Brain microvascular endothelial cell (primary cell): ENCODE measurements at regions not wholly inside any gene's neighbourhood (a gene's known extent, or its start where the extent isn't known, plus 50 kb on each side); places are given as distances from the start of the nearest gene placed in this dataset.

ENCODE experiments used
- DNase-seq: peaks from one replicate; pipeline ENCODE4 v3.0.0-alpha.2; 2020
- H3K27ac ChIP-seq: fragments of 250-450 bp; sonication (Bioruptor Pico); 2 replicates; pipeline ENCODE4 v1.5.1; 2020; ENCODE audit warnings: mild to moderate bottlenecking, moderate library complexity
- H3K27me3 ChIP-seq: fragments of 250-450 bp; sonication (Bioruptor Pico); replicated peaks from 2 replicates; pipeline ENCODE4 v1.5.1; 2020; ENCODE audit warnings: mild to moderate bottlenecking
- H3K36me3 ChIP-seq: fragments of 250-450 bp; sonication (Bioruptor Pico); replicated peaks from 2 replicates; pipeline ENCODE4 v1.5.1; 2020; ENCODE audit warnings: mild to moderate bottlenecking
- H3K4me3 ChIP-seq: 2 replicates; pipeline ENCODE4 v1.5.1; 2011; ENCODE audit warnings: low read depth, mild to moderate bottlenecking, control low read depth, low read length, moderate library complexity
- in situ Hi-C: cut with HindIII; loops from 2 replicates; pipeline ENCODE4 v1.10.0; 2017; ENCODE audit warnings: low sequenced_read_pairs, low pct_ligation_motif_present
- TF ChIP-seq, protein P1 (sequence below): IDR thresholded peaks from 2 replicates; pipeline ENCODE4 v1.5.1; 2011; ENCODE audit warnings: low read depth, mild to moderate bottlenecking, moderate library complexity, low read length, control low read depth, inconsistent platforms; ENCODE audit errors: missing control alignments

DNA sequence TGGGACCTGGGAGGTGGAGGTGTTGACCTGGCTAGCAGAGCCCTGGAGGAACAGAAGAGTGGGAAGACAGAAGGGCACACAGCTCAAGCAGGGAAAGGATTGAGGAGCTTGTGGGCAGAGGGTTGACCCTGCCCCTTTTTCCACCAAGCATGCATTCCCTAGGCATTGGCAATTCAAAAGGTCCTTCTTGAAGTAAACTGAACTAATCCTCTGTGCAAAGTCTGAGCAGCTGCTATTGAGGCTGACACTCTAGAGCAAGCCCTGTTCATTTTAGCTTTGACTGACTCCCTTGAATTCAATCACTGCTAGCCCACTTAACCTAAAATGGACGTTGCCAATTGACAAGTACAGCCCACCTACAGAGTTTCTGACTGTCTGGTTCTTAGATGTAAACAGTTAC is 116.5 kb upstream of the TNS3 start:
- H3K27ac ChIP-seq: no peak overlapping the region
- H3K4me3 ChIP-seq: no peak overlapping the region
- in situ Hi-C loops: no loop called here
- TF ChIP-seq, protein P1, sequence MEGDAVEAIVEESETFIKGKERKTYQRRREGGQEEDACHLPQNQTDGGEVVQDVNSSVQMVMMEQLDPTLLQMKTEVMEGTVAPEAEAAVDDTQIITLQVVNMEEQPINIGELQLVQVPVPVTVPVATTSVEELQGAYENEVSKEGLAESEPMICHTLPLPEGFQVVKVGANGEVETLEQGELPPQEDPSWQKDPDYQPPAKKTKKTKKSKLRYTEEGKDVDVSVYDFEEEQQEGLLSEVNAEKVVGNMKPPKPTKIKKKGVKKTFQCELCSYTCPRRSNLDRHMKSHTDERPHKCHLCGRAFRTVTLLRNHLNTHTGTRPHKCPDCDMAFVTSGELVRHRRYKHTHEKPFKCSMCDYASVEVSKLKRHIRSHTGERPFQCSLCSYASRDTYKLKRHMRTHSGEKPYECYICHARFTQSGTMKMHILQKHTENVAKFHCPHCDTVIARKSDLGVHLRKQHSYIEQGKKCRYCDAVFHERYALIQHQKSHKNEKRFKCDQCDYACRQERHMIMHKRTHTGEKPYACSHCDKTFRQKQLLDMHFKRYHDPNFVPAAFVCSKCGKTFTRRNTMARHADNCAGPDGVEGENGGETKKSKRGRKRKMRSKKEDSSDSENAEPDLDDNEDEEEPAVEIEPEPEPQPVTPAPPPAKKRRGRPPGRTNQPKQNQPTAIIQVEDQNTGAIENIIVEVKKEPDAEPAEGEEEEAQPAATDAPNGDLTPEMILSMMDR: no peak
- no peak for DNase-seq
- no peaks in the 10 kb centered on the region for H3K36me3 ChIP-seq
- no peaks in the 10 kb centered on the region for H3K27me3 ChIP-seq

DNA sequence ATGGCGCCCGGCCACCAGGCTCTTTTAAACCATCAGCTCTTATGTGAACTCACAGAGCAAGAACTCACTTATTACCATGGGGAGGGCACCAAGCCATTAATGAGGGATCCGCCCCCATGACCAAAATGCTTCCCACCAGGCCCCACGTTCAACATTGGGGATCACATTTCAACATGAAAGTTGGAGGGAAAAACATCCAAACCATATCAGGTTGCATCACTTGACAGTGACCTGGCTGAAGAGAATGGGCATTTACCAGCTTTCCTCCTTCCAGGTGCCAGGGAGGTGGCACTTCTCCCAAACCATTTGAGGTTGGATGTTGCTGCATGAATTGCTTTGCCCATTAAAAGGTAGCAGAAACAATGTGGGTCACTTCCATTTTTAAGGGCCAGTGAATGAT is 115.6 kb upstream of the TNS3 start:
- in situ Hi-C loops: no loop called here
- DNase-seq: no peak
- TF ChIP-seq, protein P1: no peak
- Histone ChIP-seq H3K36me3 (no peaks in the 10 kb centered on the region), H3K27ac (no peak overlapping the region), H3K27me3 (no peaks in the 10 kb centered on the region), H3K4me3 (no peak overlapping the region)

DNA sequence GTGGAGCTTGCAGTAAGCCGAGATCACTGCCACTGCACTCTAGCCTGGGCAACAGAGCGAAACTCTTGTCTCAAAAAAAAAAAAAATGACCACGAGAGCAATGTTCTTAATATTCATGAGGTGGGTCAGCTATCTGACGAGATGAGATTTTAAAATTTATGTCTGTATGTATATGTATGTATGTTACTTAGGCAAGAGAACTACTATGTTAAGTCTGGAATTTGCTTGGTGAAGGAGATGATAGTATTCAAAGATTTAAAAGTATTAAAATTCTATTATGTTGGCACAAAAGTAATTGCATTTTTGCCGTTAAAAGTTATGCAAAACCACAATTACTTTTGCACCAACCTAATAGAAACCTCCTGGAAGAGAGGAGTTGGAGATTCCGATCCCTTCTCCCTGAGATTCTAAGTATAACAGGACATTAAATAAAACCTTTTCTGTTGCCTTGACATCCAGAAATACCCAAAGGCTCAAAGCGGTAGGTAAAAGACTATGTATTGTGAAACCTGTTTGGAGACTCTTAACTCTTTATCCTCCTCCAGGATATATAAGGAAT is 114.3 kb upstream of the TNS3 start:
- TF ChIP-seq, protein P1: no peak
- in situ Hi-C loops: no loop called here
- no peak for DNase-seq

DNA sequence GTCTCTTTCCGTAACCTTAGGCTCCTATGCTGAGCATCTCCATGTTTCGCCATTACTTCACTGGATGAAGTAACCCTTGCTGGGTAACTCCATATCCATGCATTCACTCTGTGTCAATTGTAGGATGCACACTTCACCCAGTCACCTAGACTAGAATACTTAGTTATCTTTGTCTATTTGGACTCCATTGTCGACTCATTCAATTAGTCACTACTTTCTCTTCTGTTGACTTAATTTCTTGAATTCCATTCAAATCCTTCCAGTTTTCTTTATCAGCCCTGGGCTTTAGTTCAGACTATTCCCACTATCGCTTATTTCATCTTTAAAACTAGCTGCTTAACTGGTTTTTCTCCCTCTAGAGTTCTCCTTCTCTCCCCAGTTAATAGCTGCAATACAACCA is 111.3 kb upstream of the TNS3 start:
- no peaks in the 10 kb centered on the region for H3K36me3 ChIP-seq
- H3K27me3 ChIP-seq: no peaks in the 10 kb centered on the region
- DNase-seq: no peak
- in situ Hi-C loops: no loop called here
- no peak overlapping the region for H3K27ac ChIP-seq
- TF ChIP-seq, protein P1: no peak
- H3K4me3 ChIP-seq: no peak overlapping the region

More for the DNA sequence above, 114.3 kb upstream of the TNS3 start:
- no peaks in the 10 kb centered on the region for H3K36me3 ChIP-seq
- H3K27me3 ChIP-seq: no peaks in the 10 kb centered on the region
- no peak overlapping the region for H3K27ac ChIP-seq
- no peak overlapping the region for H3K4me3 ChIP-seq

DNA sequence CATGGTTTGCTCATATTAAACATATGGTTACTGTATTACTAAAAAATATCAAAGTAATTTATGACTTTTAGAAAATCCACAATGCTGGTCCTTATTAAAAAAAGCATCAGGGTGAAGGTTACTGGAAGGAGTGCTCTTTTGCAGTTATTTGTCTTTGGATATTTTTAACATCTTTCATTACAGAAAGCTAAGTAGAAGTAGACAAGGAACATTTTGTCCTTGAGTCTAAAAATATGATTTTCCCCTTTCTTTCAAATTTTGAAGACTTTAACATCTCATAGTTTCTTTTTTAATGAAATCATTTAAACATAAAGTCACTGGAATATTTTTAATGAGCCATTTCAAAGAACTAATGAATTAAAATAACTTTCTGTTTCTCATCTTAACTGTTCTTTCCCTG is 110.1 kb upstream of the TNS3 start:
- in situ Hi-C loops: no loop called here
- DNase-seq: no peak
- H3K36me3 ChIP-seq: no peaks in the 10 kb centered on the region
- H3K27me3 ChIP-seq: no peaks in the 10 kb centered on the region
- TF ChIP-seq, protein P1: no peak
- H3K4me3 ChIP-seq: no peak overlapping the region
- no peak overlapping the region for H3K27ac ChIP-seq

DNA sequence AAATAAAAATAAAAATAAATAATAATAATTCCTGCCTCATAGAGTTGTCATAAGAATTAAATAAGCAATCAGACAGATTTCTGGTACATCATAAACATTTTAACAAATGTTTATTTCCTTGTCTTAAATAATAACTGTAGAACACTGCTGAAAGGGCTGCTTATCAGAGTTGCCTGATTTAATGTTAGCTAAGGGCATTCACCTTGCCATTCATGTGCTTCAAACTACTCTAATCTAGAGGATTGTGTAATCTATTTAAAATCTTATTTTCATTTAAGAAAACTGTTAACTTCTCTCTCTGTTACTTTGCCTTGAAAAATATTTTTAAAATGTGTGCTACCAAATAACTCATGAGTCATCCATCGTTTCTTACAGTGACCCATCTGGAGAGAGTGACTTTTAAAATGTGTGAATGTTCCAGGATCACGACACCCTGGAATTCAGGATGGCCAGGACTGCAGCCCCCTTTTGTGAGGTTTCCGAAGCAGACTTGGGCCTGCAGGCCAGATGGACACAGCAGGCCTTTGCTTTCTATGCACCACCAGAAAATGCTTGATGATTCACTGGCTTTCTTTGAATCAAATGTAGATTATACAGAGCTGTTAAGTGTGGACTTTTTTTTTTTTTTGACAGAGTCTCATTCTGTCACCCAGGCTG is 109.1 kb upstream of the TNS3 start:
- in situ Hi-C loops: no loop called here
- Histone ChIP-seq H3K27ac (peak overlapping the region; percentile 49), H3K4me3 (no peak overlapping the region), H3K27me3 (no peaks in the 10 kb centered on the region), H3K36me3 (no peaks in the 10 kb centered on the region)
- TF ChIP-seq, protein P1: no peak
- DNase-seq: peak; percentile 49
